Common myeloid progenitor, CD34-positive (primary cell): ENCODE measurements at regions not wholly inside any gene's neighbourhood (a gene's known extent, or its start where the extent isn't known, plus 50 kb on each side); places are given as distances from the start of the nearest gene placed in this dataset.

Source experiments
- CTCF ChIA-PET: fragments of 350-600 bp; sonication (Branson Sonifier 250); formaldehyde crosslinking; loops from one replicate; lab custom pipeline; 2021; ENCODE audit warnings: antibody characterized with exemption; lab: Charles Lee
- POLR2A ChIA-PET: fragments of 350-600 bp; sonication (Branson Sonifier 250); formaldehyde crosslinking; loops from one replicate; lab custom pipeline; 2021; ENCODE audit warnings: antibody characterized with exemption; lab: Charles Lee
- DNase-seq, 3 donors: peaks; one replicate each; pipeline versions ENCODE4 v3.0.0 to v3.0.0-alpha.2; 2013
- H3K27ac ChIP-seq, 2 experiments: 1 replicate in 1 of 2; 2 replicates in 1 of 2; pipeline ENCODE4 v1.7.0; 2013; ENCODE audit warnings: inconsistent platforms in 2 of 2, low read length in 2 of 2, mild to moderate bottlenecking in 2 of 2, low read depth in 1 of 2, moderate library complexity in 1 of 2; ENCODE audit not compliant: severe bottlenecking in 2 of 2, insufficient read depth in 1 of 2, poor library complexity in 1 of 2
- H3K27me3 ChIP-seq, 5 experiments: replicated peaks in 2 of 5; 1 replicate in 3 of 5; 2 replicates in 2 of 5; pipeline versions ENCODE4 v1.6.1 to v1.7.0; 2013; ENCODE audit warnings: low read length in 4 of 5, mild to moderate bottlenecking in 2 of 5, moderate library complexity in 2 of 5, inconsistent platforms in 1 of 5; ENCODE audit not compliant: insufficient read depth in 5 of 5, control insufficient read depth in 4 of 5
- H3K36me3 ChIP-seq, 4 experiments: 1 replicate in 2 of 4; 2 replicates in 2 of 4; pipeline versions ENCODE4 v1.6.1 to v1.7.0; 2013; ENCODE audit warnings: low read length in 3 of 4, control low read depth in 1 of 4, mild to moderate bottlenecking in 1 of 4; ENCODE audit not compliant: control insufficient read depth in 4 of 4, insufficient read depth in 4 of 4
- H3K4me1 ChIP-seq, 4 experiments: 1 replicate in 3 of 4; 2 replicates in 1 of 4; pipeline versions ENCODE4 v1.6.1 to v1.7.1; 2013; ENCODE audit warnings: low read length in 3 of 4, mild to moderate bottlenecking in 3 of 4, control low read depth in 1 of 4, inconsistent platforms in 1 of 4, moderate library complexity in 1 of 4; ENCODE audit not compliant: control insufficient read depth in 4 of 4, insufficient read depth in 4 of 4; ENCODE audit errors: control extremely low read depth in 1 of 4
- H3K4me3 ChIP-seq, 7 experiments: 1 replicate in 4 of 7; 2 replicates in 3 of 7; pipeline versions ENCODE4 v1.5.1 to v1.7.0; 2013; ENCODE audit warnings: mild to moderate bottlenecking in 7 of 7, low read length in 6 of 7, moderate library complexity in 6 of 7, inconsistent platforms in 2 of 7, low read depth in 2 of 7, control low read depth in 1 of 7; ENCODE audit not compliant: insufficient read depth in 4 of 7, control insufficient read depth in 1 of 7; ENCODE audit errors: extremely low read depth in 1 of 7
- H3K9me3 ChIP-seq, 5 experiments: 1 replicate in 4 of 5; 2 replicates in 1 of 5; pipeline versions ENCODE4 v1.6.1 to v1.7.1; 2013; ENCODE audit warnings: low read length in 4 of 5, mild to moderate bottlenecking in 2 of 5, inconsistent platforms in 1 of 5, low read depth in 1 of 5, moderate library complexity in 1 of 5; ENCODE audit not compliant: control insufficient read depth in 4 of 5, insufficient read depth in 2 of 5; ENCODE audit errors: control extremely low read depth in 1 of 5
- WGBS: methylation state at CpG from one replicate; pipeline ENCODE4 v1.1.5; 2013; ENCODE audit not compliant: insufficient coverage; 5-methylcytosine and 5-hydroxymethylcytosine counted together

DNA sequence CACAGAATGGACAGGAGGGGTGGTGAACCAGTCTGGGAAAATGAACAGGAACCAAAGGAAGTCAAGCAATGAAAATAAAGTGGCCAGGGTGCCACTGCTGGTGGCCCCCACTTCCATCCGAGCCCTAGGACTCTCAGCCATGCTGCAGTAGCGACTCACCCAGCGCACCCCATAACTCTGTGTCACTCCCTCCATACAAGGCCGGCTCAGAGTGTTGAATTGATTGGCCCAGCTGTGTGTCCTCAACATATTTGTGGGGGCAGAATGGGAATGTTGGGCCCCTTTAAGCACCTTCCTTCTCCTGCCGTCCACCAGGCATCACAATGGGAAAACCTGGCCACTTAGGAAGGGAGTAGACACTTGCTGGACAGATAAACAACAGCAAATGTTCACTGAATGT lies 169.0 kb upstream of the SDK2 start:
- Histone ChIP-seq H3K36me3 (no peaks in the 10 kb centered on the region), H3K27ac (no peak overlapping the region), H3K4me1 (no peaks in the 10 kb centered on the region), H3K27me3 (no peaks in the 10 kb centered on the region), H3K9me3 (no peaks in the 10 kb centered on the region), H3K4me3 (no peak overlapping the region)
- WGBS, result 97% methylated on average over 4 of the region's 5 CpGs
- no peak for DNase-seq
- ChIA-PET CTCF (no interaction called here), POLR2A (no interaction called here)

DNA sequence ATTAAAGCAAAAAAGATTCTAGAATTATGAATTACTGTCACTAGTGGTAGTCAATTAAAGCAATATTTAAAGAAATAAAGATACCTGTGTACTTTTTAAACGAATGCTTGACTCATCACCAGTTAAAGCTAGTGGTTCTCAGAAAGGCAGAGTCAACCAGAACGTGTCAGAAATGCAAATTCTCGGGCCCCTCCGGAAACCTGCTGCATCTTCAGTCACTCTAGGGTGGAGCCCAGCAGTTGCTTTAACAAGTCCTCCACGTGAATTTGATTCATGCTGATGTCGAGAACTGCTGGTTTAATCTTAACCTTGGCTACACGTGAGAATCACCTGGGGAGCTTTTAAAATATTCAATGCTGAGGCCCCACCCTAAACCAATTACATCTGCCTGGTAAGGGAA lies 169.8 kb upstream of the SDK2 start:
- H3K9me3 ChIP-seq, result peaks cover 0 to 3% (median 0%) of the 10 kb centered on the region in 5 experiments
- H3K4me3 ChIP-seq, result no peak overlapping the region
- no peak for DNase-seq
- no peaks in the 10 kb centered on the region for H3K4me1 ChIP-seq
- 85% methylated on average over 4 of the region's 7 CpGs for WGBS
- no peaks in the 10 kb centered on the region for H3K27me3 ChIP-seq
- no peak overlapping the region for H3K27ac ChIP-seq
- ChIA-PET POLR2A (no interaction called here), CTCF (no interaction called here)
- H3K36me3 ChIP-seq, result no peaks in the 10 kb centered on the region

DNA sequence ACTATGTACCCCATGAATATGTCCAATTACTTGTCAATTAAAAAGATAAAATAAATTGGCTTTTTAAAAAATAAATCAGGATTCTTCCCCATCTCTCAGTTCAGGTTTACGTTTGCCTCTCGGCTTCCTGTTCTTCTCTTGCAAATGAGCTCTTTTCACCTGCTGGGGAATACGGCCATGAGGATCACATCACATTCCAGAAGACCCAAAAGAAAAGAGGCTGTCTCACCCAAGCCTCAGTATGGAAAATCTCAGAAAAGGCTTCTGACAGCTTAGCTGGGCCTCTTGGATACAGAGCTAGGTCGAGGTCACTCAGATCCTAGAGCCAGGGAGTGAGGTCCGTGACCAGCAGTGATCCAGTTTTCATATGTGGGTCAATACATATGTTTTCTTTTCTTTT lies 171.2 kb upstream of the SDK2 start:
- peaks cover 0 to 4% (median 0%) of the 10 kb centered on the region in 5 experiments for H3K9me3 ChIP-seq
- H3K4me1 ChIP-seq, result peaks cover 0 to under 1% (median 0%) of the 10 kb centered on the region in 4 experiments
- H3K4me3 ChIP-seq, result no peak overlapping the region
- no peaks in the 10 kb centered on the region for H3K36me3 ChIP-seq
- POLR2A ChIA-PET, result no interaction called here
- H3K27ac ChIP-seq, result no peak overlapping the region
- no peak for DNase-seq
- WGBS, result 94% methylated on average over 5 of the region's 5 CpGs
- CTCF ChIA-PET, result interaction anchor here (0.8 kb wide), 1 partner anchor 36 kb away, joined by 3 read pairs; no protein-coding TSS in a partner anchor
- no peaks in the 10 kb centered on the region for H3K27me3 ChIP-seq

DNA sequence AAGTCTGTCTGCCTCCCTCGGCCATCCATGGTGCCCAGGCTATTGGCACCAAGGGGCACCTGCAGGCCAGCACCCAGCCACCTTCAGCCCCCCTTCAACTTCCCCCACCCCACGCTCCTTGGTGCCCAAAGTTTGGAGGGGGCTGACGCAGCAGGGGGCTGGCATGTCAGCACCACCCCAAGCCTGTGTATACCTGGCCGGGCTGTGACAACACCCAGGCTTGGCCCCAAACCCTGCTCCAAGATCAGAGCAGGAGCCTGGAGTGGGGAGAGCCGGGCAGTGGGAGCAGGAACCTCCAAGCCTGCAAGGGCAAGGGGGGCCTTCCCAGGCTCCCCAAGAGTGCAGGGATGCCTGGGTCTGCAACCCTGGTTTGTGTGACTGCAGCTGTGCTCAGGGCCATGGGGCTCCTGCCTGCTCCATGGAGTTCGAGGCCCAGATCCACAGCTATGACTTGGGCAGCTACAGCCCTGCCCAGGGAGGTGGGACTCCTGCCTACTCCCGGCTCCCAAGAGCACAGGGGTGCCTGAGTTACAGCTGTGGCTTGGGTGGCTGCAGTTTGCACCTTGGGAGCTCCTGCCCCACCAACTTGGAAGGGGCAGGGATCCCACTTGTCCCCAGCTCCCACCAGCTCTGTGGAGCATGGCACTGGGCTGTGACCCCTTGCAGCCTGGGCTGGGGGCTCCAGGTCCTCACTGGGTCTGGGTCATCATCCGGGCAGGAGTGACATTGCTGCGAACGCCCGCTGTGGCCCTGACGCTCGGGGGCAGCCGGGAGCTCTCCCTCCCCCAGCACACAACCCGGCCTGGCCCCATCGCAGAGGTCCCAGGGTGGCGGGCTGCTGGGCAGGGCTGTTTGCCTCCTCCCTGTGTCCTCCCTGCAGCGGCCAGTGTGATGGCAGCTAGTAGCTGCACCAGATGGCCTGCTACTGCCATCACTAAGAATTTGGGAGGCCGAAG lies 175.5 kb upstream of the SDK2 start:
- 98% methylated on average over 14 of the region's 19 CpGs for WGBS
- Histone ChIP-seq H3K27me3 (peaks cover 0 to 7% (median 0%) of the 10 kb centered on the region in 5 experiments), H3K36me3 (no peaks in the 10 kb centered on the region), H3K4me3 (no peak overlapping the region), H3K4me1 (peaks cover 0 to 7% (median 1%) of the 10 kb centered on the region in 4 experiments), H3K27ac (no peak overlapping the region), H3K9me3 (peaks cover 0 to 4% (median 0%) of the 10 kb centered on the region in 5 experiments)
- ChIA-PET CTCF (no interaction called here), POLR2A (no interaction called here)
- no peak for DNase-seq

- CTCF ChIA-PET, result interaction anchor here (1.1 to 1.4 kb wide), 2 partner anchors 9 to 19 kb away, joined by 3 to 6 read pairs; no protein-coding TSS in a partner anchor
- POLR2A ChIA-PET, result no interaction called here
- peak; percentile 33 to 74 (median 72) for DNase-seq
- Histone ChIP-seq H3K27me3 (peaks cover 0 to 7% (median 0%) of the 10 kb centered on the region in 5 experiments), H3K36me3 (no peaks in the 10 kb centered on the region), H3K4me3 (no peak overlapping the region), H3K4me1 (peaks cover 0 to 7% (median 1%) of the 10 kb centered on the region in 4 experiments), H3K9me3 (peaks cover 0 to 4% (median 0%) of the 10 kb centered on the region in 5 experiments), H3K27ac (no peak overlapping the region)
- WGBS, result 48% methylated on average over 14 of the region's 20 CpGs
These were observed 176.6 kb upstream of the SDK2 start for GRCh38 chr17:73820686-73821448.

GRCh38 chr17:73821665-73822064 lies 177.4 kb upstream of the SDK2 start:
- Histone ChIP-seq H3K36me3 (no peaks in the 10 kb centered on the region), H3K27ac (no peak overlapping the region), H3K27me3 (peaks cover 0 to 7% (median 0%) of the 10 kb centered on the region in 5 experiments), H3K4me1 (peaks cover 0 to 7% (median 1%) of the 10 kb centered on the region in 4 experiments), H3K4me3 (no peak overlapping the region), H3K9me3 (peaks cover 0 to 4% (median 0%) of the 10 kb centered on the region in 5 experiments)
- POLR2A ChIA-PET, result no interaction called here
- CTCF ChIA-PET, result interaction anchor here (1.1 to 1.8 kb wide), 3 partner anchors 9 to 18 kb away, joined by 3 to 6 read pairs (median 5); no protein-coding TSS in a partner anchor
- 100% methylated on average over 2 of the region's 2 CpGs for WGBS
- DNase-seq, result no peak
